Loucy (cell line): ENCODE measurements at regions not wholly inside any gene's neighbourhood (a gene's known extent, or its start where the extent isn't known, plus 50 kb on each side); places are given as distances from the start of the nearest gene placed in this dataset.
"Not testable (repeated sequence)": the region's sequence is repeated elsewhere in the genome, so short reads cannot be mapped to it uniquely, and the experiment has no call there.

Source experiments
- EZH2phosphoT487 ChIP-seq: fragments of 200-600 bp; IDR thresholded peaks from 2 replicates; pipeline ENCODE4 v1.6.1; 2018; ENCODE audit warnings: antibody characterized with exemption, mild to moderate bottlenecking, moderate library complexity, borderline replicate concordance
- TF ChIP-seq, protein P1 (sequence below): fragments of 200-600 bp; sonication (generic); conservative IDR thresholded peaks from 2 replicates; pipeline ENCODE4 v1.5.1; 2014; ENCODE audit warnings: mild to moderate bottlenecking, antibody characterized with exemption, low read length

DNA sequence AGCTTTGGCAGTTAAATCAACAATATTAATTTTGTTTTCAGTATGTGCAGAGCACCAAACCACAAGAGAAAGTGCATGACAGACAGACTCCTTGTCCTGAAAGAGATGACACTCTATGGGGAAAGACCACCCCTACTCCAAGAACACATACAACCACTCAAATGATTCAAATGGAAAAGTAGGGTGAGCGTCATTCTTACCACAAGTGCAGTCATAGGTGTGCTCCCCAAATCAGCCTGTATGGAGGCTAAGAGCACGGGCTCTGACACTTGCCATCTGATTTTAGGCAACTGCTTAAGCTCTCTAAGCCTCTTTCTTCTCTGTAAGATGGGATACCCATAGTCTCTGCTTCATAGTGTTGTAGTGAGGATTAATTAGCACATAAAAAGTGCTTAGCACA is 56.7 kb upstream of the TERB2 start:
- TF ChIP-seq, protein P1, sequence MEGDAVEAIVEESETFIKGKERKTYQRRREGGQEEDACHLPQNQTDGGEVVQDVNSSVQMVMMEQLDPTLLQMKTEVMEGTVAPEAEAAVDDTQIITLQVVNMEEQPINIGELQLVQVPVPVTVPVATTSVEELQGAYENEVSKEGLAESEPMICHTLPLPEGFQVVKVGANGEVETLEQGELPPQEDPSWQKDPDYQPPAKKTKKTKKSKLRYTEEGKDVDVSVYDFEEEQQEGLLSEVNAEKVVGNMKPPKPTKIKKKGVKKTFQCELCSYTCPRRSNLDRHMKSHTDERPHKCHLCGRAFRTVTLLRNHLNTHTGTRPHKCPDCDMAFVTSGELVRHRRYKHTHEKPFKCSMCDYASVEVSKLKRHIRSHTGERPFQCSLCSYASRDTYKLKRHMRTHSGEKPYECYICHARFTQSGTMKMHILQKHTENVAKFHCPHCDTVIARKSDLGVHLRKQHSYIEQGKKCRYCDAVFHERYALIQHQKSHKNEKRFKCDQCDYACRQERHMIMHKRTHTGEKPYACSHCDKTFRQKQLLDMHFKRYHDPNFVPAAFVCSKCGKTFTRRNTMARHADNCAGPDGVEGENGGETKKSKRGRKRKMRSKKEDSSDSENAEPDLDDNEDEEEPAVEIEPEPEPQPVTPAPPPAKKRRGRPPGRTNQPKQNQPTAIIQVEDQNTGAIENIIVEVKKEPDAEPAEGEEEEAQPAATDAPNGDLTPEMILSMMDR = not testable (repeated sequence)
- TF ChIP-seq EZH2phosphoT487 = not testable (repeated sequence)
